ENCODE measurements at regions not wholly inside any gene's neighbourhood (a gene's known extent, or its start where the extent isn't known, plus 50 kb on each side); places are given as distances from the start of the nearest gene placed in this dataset.

GRCh38 chr2:8418721-8419120 is 263.1 kb upstream of the ID2 start:
- no peaks in the 10 kb centered on the region for H3K9me3 ChIP-seq
- DNase-seq (no peak), ATAC-seq (no peak)
- TF ChIP-seq, protein P1, sequence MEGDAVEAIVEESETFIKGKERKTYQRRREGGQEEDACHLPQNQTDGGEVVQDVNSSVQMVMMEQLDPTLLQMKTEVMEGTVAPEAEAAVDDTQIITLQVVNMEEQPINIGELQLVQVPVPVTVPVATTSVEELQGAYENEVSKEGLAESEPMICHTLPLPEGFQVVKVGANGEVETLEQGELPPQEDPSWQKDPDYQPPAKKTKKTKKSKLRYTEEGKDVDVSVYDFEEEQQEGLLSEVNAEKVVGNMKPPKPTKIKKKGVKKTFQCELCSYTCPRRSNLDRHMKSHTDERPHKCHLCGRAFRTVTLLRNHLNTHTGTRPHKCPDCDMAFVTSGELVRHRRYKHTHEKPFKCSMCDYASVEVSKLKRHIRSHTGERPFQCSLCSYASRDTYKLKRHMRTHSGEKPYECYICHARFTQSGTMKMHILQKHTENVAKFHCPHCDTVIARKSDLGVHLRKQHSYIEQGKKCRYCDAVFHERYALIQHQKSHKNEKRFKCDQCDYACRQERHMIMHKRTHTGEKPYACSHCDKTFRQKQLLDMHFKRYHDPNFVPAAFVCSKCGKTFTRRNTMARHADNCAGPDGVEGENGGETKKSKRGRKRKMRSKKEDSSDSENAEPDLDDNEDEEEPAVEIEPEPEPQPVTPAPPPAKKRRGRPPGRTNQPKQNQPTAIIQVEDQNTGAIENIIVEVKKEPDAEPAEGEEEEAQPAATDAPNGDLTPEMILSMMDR (IDR thresholded peaks at IDR 0.05), result no peak
- no peaks in the 10 kb centered on the region for H3K36me3 ChIP-seq (ENCODE audit: low read depth)
- intact Hi-C loops (cut with DNase I, micrococcal nuclease), result no loop called here
- no peaks in the 10 kb centered on the region for H3K4me1 ChIP-seq (ENCODE audit: low read depth)
- no peak overlapping the region for H3K4me3 ChIP-seq

DNA sequence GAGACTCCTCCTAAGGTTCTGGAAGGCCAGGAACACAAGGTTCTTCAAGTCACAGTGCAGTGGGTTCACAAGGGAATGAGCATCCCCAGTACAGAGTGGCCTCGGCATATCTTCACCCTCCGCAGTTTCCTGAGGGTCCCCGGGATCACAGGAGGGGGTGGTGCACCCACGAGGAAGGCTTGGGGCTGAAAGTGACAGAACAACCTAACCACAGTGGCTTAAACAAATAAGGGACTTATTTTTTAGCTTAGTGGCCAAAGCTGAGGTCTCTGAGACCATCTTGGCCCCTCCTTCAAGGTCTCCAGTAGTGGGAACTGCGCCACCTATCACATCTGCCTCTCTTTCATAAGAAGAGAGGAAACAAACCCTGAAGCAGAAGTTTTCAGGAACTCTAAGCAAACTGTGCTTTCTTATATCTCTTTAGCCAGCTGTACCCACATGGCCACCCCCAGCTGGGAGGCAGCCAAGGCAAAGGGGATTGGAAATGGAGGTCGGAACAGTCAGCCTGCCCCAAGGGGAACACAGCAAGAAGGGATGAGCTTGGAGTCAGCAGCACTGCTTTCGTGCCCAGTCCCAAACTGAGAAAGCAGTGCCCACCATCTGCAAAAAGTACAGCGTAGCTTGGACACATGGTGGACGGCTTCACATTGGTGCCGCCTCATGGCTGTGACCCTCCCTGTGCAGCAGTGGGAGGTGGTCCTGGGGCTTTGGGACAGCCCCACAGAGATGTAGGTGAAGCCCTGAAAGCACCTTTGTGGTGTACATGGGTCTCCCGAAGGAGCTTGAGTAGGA is 260.0 kb upstream of the ID2 start:
- H3K9me3 ChIP-seq, result no peaks in the 10 kb centered on the region

DNA sequence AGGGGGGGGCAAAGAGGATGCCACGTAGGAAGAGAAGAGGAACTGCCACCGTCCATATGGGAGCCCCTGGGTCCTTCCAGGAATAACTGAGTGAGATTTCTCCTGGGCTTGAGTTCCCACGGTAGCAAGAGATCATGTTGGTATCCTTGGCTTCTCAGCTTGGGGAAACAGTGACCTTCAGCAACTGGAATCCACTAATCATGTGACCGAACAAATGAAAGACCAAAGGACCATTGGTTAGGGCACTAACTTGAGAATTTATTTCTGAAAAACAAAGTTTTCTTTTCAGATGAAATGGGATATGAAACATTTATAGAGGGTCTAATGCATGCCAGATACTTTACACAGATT is 259.4 kb upstream of the ID2 start:
- Histone ChIP-seq H3K9me3 (no peaks in the 10 kb centered on the region), H3K4me3 (no peak overlapping the region), H3K36me3 (ENCODE audit: low read depth) (no peaks in the 10 kb centered on the region), H3K4me1 (ENCODE audit: low read depth) (no peaks in the 10 kb centered on the region)
- ATAC-seq (no peak), DNase-seq (no peak)
- TF ChIP-seq, protein P1 (IDR thresholded peaks at IDR 0.05), result no peak
- intact Hi-C loops (cut with DNase I, micrococcal nuclease), result no loop called here

More for the DNA sequence above, 260.0 kb upstream of the ID2 start:
- no peak for ATAC-seq
- no peaks in the 10 kb centered on the region for H3K36me3 ChIP-seq (ENCODE audit: low read depth)
- H3K4me1 ChIP-seq (ENCODE audit: low read depth), result no peaks in the 10 kb centered on the region
- intact Hi-C loops (cut with DNase I, micrococcal nuclease), result no loop called here
- TF ChIP-seq, protein P1 (IDR thresholded peaks at IDR 0.05), result no peak
- no peak overlapping the region for H3K4me3 ChIP-seq
- no peak for DNase-seq

DNA sequence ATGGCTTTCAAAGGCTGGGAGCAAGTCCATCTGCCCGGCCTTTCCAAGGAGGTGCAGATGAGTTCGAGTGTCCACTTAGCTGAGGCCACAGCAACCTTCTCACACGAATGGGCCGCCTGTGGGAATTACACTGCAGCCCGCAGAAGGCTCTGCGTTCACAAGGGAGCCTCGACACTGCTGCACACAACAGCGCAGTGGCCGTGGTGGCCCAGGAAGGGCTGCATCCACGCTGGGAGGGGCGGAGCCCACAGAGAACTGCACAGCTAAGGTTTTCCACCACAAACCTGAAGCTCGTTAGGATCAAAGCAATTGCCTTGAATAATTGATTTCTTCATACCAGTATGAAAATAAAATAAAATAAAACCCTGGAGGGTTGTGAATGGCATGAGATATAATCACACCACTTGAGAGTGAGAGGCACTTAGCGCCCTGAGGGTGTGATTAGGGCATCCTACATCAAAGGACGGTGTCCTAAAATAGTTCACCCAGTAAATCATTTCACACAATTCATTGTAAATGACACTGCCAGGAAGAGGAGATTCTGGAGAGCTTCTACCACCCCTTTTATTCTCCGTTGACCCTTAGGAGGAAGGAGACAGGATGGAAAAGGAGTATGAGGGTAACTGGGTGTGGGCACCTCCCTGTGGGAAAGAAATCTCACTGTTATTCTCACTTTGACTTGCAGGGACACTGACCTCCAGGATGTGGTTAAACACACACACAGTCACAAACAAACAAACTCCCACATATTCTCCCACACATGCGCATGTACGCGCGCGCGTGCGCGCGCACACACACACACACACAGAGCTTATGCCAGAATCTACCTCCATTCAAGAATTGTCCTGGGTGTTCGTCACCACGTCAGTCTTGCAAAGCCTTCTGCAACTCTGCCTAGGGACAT is 256.6 kb upstream of the ID2 start:
- intact Hi-C loops (cut with DNase I, micrococcal nuclease), result no loop called here
- Histone ChIP-seq H3K36me3 (ENCODE audit: low read depth) (no peaks in the 10 kb centered on the region), H3K4me1 (ENCODE audit: low read depth) (peaks cover 2% of the 10 kb centered on the region), H3K9me3 (no peaks in the 10 kb centered on the region), H3K4me3 (no peak overlapping the region)
- no peak for DNase-seq
- TF ChIP-seq, protein P1 (IDR thresholded peaks at IDR 0.05), result no peak
- no peak for ATAC-seq

- Histone ChIP-seq H3K36me3 (ENCODE audit: low read depth) (no peaks in the 10 kb centered on the region), H3K4me1 (ENCODE audit: low read depth) (peaks cover 2% of the 10 kb centered on the region), H3K4me3 (no peak overlapping the region), H3K9me3 (no peaks in the 10 kb centered on the region)
- intact Hi-C loops (cut with DNase I, micrococcal nuclease), result no loop called here
- TF ChIP-seq, protein P1 (IDR thresholded peaks at IDR 0.05), result no peak
- no peak for DNase-seq
- ATAC-seq, result no peak
Measured at GRCh38 chr2:8426550-8426949, 255.3 kb upstream of the ID2 start.

Measured in mucosa of descending colon (tissue), 3 donors.